Erythroblast (primary cell): ENCODE measurements at regions not wholly inside any gene's neighbourhood (a gene's known extent, or its start where the extent isn't known, plus 50 kb on each side); places are given as distances from the start of the nearest gene placed in this dataset.

ENCODE experiments used
- GATA1 ChIP-seq: IDR thresholded peaks from 2 replicates; pipeline ENCODE4 v1.6.1; 2011; ENCODE audit warnings: low read depth, mild to moderate bottlenecking, control low read depth, low read length, moderate library complexity
- POLR2A ChIP-seq: IDR thresholded peaks from 2 replicates; pipeline ENCODE4 v1.6.1; 2011; ENCODE audit warnings: mild to moderate bottlenecking, low read length

GRCh38 chr2:184039493-184039892, 558.8 kb upstream of the ZNF804A start:
- TF ChIP-seq GATA1 = no peak
- no peak for TF ChIP-seq POLR2A
